ENCODE measurements at regions not wholly inside any gene's neighbourhood (a gene's known extent, or its start where the extent isn't known, plus 50 kb on each side); places are given as distances from the start of the nearest gene placed in this dataset.

DNA sequence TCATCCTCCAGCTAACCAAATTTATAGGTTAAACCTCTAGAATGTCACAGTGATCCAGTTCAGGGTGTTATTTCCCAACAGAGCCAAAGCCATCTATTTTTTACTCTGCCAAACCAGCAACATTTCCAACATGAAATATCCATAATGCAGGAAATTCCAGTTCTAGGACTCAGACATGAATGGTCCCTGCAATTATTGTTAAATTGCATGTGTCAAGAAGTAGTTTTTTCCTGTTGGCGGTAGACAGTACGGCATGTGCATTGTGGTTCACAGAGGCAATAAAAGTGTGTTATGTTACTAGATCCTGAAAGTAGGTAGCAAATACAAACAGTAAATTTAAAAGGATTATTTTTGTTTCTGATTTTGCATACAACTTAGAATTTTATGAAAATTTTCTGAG is 215.7 kb upstream of the THBS1 start:
- Histone ChIP-seq H3K4me1 (no peaks in the 10 kb centered on the region), H3K9me3 (no peaks in the 10 kb centered on the region), H3K27me3 (no peaks in the 10 kb centered on the region), H3K36me3 (no peaks in the 10 kb centered on the region), H3K27ac (no peak overlapping the region), H3K4me3 (no peak overlapping the region)
- DNase-seq: no peak
- TF ChIP-seq, protein P1, sequence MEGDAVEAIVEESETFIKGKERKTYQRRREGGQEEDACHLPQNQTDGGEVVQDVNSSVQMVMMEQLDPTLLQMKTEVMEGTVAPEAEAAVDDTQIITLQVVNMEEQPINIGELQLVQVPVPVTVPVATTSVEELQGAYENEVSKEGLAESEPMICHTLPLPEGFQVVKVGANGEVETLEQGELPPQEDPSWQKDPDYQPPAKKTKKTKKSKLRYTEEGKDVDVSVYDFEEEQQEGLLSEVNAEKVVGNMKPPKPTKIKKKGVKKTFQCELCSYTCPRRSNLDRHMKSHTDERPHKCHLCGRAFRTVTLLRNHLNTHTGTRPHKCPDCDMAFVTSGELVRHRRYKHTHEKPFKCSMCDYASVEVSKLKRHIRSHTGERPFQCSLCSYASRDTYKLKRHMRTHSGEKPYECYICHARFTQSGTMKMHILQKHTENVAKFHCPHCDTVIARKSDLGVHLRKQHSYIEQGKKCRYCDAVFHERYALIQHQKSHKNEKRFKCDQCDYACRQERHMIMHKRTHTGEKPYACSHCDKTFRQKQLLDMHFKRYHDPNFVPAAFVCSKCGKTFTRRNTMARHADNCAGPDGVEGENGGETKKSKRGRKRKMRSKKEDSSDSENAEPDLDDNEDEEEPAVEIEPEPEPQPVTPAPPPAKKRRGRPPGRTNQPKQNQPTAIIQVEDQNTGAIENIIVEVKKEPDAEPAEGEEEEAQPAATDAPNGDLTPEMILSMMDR (IDR thresholded peaks at IDR 0.05): no peak
- no peak for TF ChIP-seq POLR2A (IDR thresholded peaks at IDR 0.05)

DNA sequence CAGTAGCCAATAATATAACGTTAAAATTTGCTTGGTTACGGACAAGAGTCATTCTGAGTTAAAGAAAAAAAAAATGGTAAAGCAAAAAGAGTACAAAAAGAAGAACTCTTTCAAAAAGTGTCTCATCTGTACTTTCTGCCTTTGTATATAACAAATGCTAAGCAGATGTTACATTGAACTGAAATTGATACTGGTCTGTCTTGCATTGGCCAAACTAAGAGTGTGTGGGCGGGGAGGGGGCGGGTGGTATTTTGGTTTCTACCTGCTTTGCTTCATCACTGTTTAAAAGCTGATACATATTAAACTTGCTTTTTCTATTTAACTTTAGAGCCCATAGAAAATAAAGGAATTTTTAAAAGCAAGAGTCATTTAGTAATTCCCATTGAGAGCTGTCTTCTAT is 215.0 kb upstream of the THBS1 start:
- Histone ChIP-seq H3K27me3 (no peaks in the 10 kb centered on the region), H3K4me1 (no peaks in the 10 kb centered on the region), H3K9me3 (no peaks in the 10 kb centered on the region), H3K4me3 (no peak overlapping the region), H3K36me3 (no peaks in the 10 kb centered on the region), H3K27ac (no peak overlapping the region)
- DNase-seq: no peak
- no peak for TF ChIP-seq POLR2A (IDR thresholded peaks at IDR 0.05)
- TF ChIP-seq, protein P1 (IDR thresholded peaks at IDR 0.05): no peak

DNA sequence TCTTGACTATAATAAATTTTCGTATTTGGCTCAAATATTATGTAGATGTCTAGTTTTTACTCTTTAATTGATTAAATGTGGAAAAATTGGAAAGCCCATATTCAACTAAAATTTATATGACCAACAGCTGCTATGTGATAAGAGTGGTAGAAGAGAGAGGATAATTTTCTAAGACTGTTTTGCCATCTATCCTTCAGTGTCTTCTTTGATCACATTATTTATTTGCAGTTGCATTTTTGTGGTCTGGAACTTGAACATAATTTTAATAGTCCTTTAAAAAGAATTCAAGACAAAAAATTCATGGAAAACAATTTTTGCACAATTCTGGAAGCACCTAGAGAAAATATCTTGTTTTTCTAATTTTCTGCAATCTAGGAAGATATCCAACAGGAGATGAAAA is 213.3 kb upstream of the THBS1 start:
- no peaks in the 10 kb centered on the region for H3K4me1 ChIP-seq
- no peaks in the 10 kb centered on the region for H3K36me3 ChIP-seq
- TF ChIP-seq POLR2A (IDR thresholded peaks at IDR 0.05): no peak
- TF ChIP-seq, protein P1 (IDR thresholded peaks at IDR 0.05): no peak
- DNase-seq: no peak
- H3K4me3 ChIP-seq: no peak overlapping the region
- no peaks in the 10 kb centered on the region for H3K27me3 ChIP-seq
- peaks cover 0 to 10% (median 2%) of the 10 kb centered on the region in 4 donors for H3K9me3 ChIP-seq
- H3K27ac ChIP-seq: no peak overlapping the region

DNA sequence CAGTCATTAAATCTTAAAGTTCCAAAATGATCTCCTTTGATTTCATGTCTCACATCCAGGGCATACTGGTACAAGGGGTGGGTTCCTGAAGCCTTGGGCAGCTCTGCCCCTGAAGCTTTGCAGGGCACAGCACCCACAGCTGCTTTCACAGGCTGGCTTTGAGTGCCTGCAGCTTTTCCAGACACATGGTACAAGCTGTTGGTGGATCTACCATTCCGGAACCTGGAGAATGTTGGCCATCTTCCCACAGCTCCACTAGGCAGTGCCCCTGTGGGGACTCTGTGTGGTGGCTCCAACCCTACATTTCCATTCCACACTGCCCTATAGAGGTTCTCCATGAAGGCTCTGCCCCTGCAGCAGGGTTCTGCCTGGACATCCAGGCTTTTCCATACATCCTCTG is 211.1 kb upstream of the THBS1 start:
- H3K36me3 ChIP-seq: no peaks in the 10 kb centered on the region
- no peak overlapping the region for H3K27ac ChIP-seq
- peaks cover 0 to 10% (median 2%) of the 10 kb centered on the region in 4 donors for H3K9me3 ChIP-seq
- no peak for DNase-seq
- TF ChIP-seq POLR2A (IDR thresholded peaks at IDR 0.05): no peak
- TF ChIP-seq, protein P1 (IDR thresholded peaks at IDR 0.05): no peak
- no peak overlapping the region for H3K4me3 ChIP-seq
- no peaks in the 10 kb centered on the region for H3K4me1 ChIP-seq
- H3K27me3 ChIP-seq: no peaks in the 10 kb centered on the region

DNA sequence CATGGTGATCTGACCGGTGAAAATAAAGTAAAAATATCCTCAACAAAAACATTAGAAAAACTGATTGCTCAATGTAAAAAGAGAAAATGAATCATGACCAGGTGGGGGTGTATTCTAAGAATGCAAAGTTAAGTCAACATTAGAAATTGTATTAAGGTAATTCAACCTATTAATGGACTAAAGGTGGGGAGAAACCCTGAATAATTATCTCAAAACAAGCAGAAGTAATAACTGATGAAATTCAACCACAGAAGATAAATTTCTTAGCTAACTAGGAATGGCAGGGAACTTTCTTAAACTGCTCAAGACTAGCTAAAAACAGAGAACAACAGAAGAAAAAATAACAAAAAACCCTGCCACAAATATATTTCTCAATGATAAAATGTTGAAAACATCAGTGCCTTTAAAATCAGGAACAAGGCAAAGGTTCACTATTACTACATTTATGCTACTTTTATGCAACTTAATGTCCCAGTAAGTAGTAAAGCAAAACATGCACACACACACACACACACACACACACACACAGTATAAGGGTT is 204.4 kb upstream of the THBS1 start:
- no peak for TF ChIP-seq POLR2A (IDR thresholded peaks at IDR 0.05)
- TF ChIP-seq, protein P1 (IDR thresholded peaks at IDR 0.05): no peak
- DNase-seq: no peak
- Histone ChIP-seq H3K27ac (no peak overlapping the region), H3K36me3 (no peaks in the 10 kb centered on the region), H3K4me1 (no peaks in the 10 kb centered on the region), H3K4me3 (no peak overlapping the region), H3K9me3 (peaks cover 0 to 6% (median under 1%) of the 10 kb centered on the region in 4 donors), H3K27me3 (no peaks in the 10 kb centered on the region)

DNA sequence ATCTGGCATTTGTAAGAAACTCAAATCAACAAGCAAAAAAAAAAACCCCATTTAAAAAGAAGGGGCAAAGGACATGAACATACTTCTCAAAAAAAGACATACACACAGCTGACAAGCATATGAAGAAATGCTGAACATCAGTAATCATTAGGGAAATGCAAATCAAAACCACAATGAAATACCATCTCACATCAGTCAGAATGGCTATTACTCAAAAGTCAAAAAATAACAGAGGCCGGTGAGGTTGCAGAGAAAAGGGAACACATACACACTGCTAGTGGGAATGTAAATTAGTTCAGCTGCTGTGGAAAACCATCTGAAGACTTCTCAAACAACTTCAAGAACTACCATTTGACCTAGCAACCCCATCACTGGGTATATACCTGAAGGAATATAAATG is 199.4 kb upstream of the THBS1 start:
- Histone ChIP-seq H3K4me1 (no peaks in the 10 kb centered on the region), H3K36me3 (no peaks in the 10 kb centered on the region), H3K27me3 (no peaks in the 10 kb centered on the region), H3K27ac (no peak overlapping the region), H3K9me3 (no peaks in the 10 kb centered on the region), H3K4me3 (no peak overlapping the region)
- DNase-seq: no peak
- TF ChIP-seq, protein P1 (IDR thresholded peaks at IDR 0.05): no peak
- no peak for TF ChIP-seq POLR2A (IDR thresholded peaks at IDR 0.05)
